OCI-LY7 (cell line): ENCODE measurements at regions not wholly inside any gene's neighbourhood (a gene's known extent, or its start where the extent isn't known, plus 50 kb on each side); places are given as distances from the start of the nearest gene placed in this dataset.

Experiments used
- BruUV-seq: library from RNA; stranded (reverse); fragments of 400-500 nt; replicated peaks from 2 replicates; lab custom pipeline; 2021; lab: Mats Ljungman, UMichigan
- CTCF ChIA-PET: fragments of 300-600 bp; sonication (Branson Sonifier 250); formaldehyde crosslinking; loops from one replicate; lab custom pipeline; 2022; ENCODE audit warnings: antibody characterized with exemption; ENCODE audit not compliant: unreplicated experiment; lab: Charles Lee
- POLR2A ChIA-PET: fragments of 300-600 bp; sonication (Branson Sonifier 250); formaldehyde crosslinking; loops from one replicate; lab custom pipeline; 2022; ENCODE audit warnings: antibody characterized with exemption; lab: Charles Lee
- DNase-seq: peaks from one replicate; pipeline ENCODE4 v3.0.0-alpha.2; 2015; ENCODE audit warnings: low spot score
- H2AFZ ChIP-seq: fragments of 200-600 bp; sonication (generic), shearing (Covaris generic); 2 replicates; pipeline ENCODE4 v1.6.1; 2014; ENCODE audit warnings: mild to moderate bottlenecking, antibody characterized with exemption, low read length, moderate library complexity
- H3K27ac ChIP-seq: fragments of 200-600 bp; sonication (generic); 2 replicates; pipeline ENCODE4 v1.5.1; 2014; ENCODE audit warnings: mixed run types, low read depth, mild to moderate bottlenecking, moderate library complexity, low read length, inconsistent platforms; ENCODE audit not compliant: poor library complexity, severe bottlenecking
- H3K36me3 ChIP-seq: fragments of 200-600 bp; sonication (generic); 2 replicates; pipeline ENCODE4 v1.6.1; 2014; ENCODE audit warnings: mild to moderate bottlenecking, antibody characterized with exemption, low read length, moderate library complexity, mixed read lengths; ENCODE audit not compliant: insufficient read depth
- H3K4me1 ChIP-seq: fragments of 200-600 bp; sonication (generic); 2 replicates; pipeline ENCODE4 v1.5.1; 2014; ENCODE audit warnings: mild to moderate bottlenecking, low read length; ENCODE audit not compliant: insufficient read depth, poor library complexity, severe bottlenecking
- H3K4me2 ChIP-seq: fragments of 200-600 bp; sonication (generic); 2 replicates; pipeline ENCODE4 v1.6.1; 2014; ENCODE audit warnings: mild to moderate bottlenecking, low read length
- H3K4me3 ChIP-seq: fragments of 200-600 bp; sonication (generic); 2 replicates; pipeline ENCODE4 v1.5.1; 2014; ENCODE audit warnings: mild to moderate bottlenecking, low read depth, low read length; ENCODE audit not compliant: poor library complexity, severe bottlenecking
- H3K79me2 ChIP-seq: fragments of 200-600 bp; sonication (generic); 2 replicates; pipeline ENCODE4 v1.6.1; 2016; ENCODE audit warnings: low read depth, mild to moderate bottlenecking, low read length, moderate library complexity, mixed read lengths; ENCODE audit not compliant: insufficient read depth
- H3K9me2 ChIP-seq: fragments of 200-600 bp; sonication (generic); 2 replicates; pipeline ENCODE4 v1.6.1; 2016; ENCODE audit warnings: mild to moderate bottlenecking, low read length, mixed read lengths; ENCODE audit not compliant: insufficient read depth
- H3K9me3 ChIP-seq: fragments of 200-600 bp; sonication (generic); 2 replicates; pipeline ENCODE4 v1.6.1; 2014; ENCODE audit warnings: mild to moderate bottlenecking, mixed run types, low read length, mixed read lengths
- H4K20me1 ChIP-seq: fragments of 200-600 bp; sonication (generic); 2 replicates; pipeline ENCODE4 v1.6.1; 2014; ENCODE audit warnings: mild to moderate bottlenecking, antibody characterized with exemption, low read length, moderate library complexity, mixed read lengths; ENCODE audit not compliant: insufficient read depth
- CTCF ChIP-seq: fragments of 200-600 bp; sonication (generic); conservative IDR thresholded peaks from 2 replicates; pipeline ENCODE4 v1.5.1; 2014; ENCODE audit warnings: mild to moderate bottlenecking, antibody characterized with exemption, low read length, moderate library complexity, mixed read lengths
- EZH2phosphoT487 ChIP-seq: fragments of 200-600 bp; sonication (generic); IDR thresholded peaks from 2 replicates; pipeline ENCODE4 v1.6.1; 2018; ENCODE audit warnings: low read depth, borderline replicate concordance, mild to moderate bottlenecking, mixed run types, antibody characterized with exemption, low read length, moderate library complexity, mixed read lengths
- intact Hi-C: fragments of 100-400 bp; cut with micrococcal nuclease; formaldehyde crosslinking; loops from one replicate; pipeline ENCODE4 v1.10.0; 2022; ENCODE audit not compliant: unreplicated experiment

- no peak for TF ChIP-seq CTCF
- no peak for TF ChIP-seq EZH2phosphoT487
- Histone ChIP-seq H3K79me2 (no peaks in the 10 kb centered on the region), H3K9me2 (no peaks in the 10 kb centered on the region), H3K36me3 (no peaks in the 10 kb centered on the region), H2AFZ (no peak overlapping the region), H4K20me1 (no peaks in the 10 kb centered on the region), H3K27ac (no peak overlapping the region), H3K9me3 (no peaks in the 10 kb centered on the region), H3K4me3 (no peak overlapping the region), H3K4me1 (no peaks in the 10 kb centered on the region), H3K4me2 (no peak overlapping the region)
- ChIA-PET POLR2A (no interaction called here), CTCF (no interaction called here)
- no TSS peak for BruUV-seq
- no peak for DNase-seq
- intact Hi-C loops: no loop called here
Measured at GRCh38 chr18:4986066-4986465, 211.0 kb downstream of the AKAIN1 start.

- H3K4me2 ChIP-seq: no peak overlapping the region
- no peaks in the 10 kb centered on the region for H3K79me2 ChIP-seq
- no peak overlapping the region for H3K27ac ChIP-seq
- no peak for DNase-seq
- no peak for TF ChIP-seq CTCF
- no peak for TF ChIP-seq EZH2phosphoT487
- ChIA-PET CTCF (no interaction called here), POLR2A (no interaction called here)
- H3K9me2 ChIP-seq: no peaks in the 10 kb centered on the region
- H3K9me3 ChIP-seq: no peaks in the 10 kb centered on the region
- H3K36me3 ChIP-seq: no peaks in the 10 kb centered on the region
- intact Hi-C loops: no loop called here
- H3K4me3 ChIP-seq: no peak overlapping the region
- BruUV-seq: no TSS peak
- H4K20me1 ChIP-seq: no peaks in the 10 kb centered on the region
- H3K4me1 ChIP-seq: no peaks in the 10 kb centered on the region
- H2AFZ ChIP-seq: no peak overlapping the region
Measured at GRCh38 chr18:4961121-4961909, 235.7 kb downstream of the AKAIN1 start.

GRCh38 chr18:4960578-4960977 is 236.5 kb downstream of the AKAIN1 start:
- H3K36me3 ChIP-seq: no peaks in the 10 kb centered on the region
- no peak overlapping the region for H3K27ac ChIP-seq
- DNase-seq: no peak
- ChIA-PET POLR2A (no interaction called here), CTCF (no interaction called here)
- H4K20me1 ChIP-seq: no peaks in the 10 kb centered on the region
- H3K4me3 ChIP-seq: no peak overlapping the region
- no peak overlapping the region for H3K4me2 ChIP-seq
- H2AFZ ChIP-seq: no peak overlapping the region
- intact Hi-C loops: no loop called here
- no peaks in the 10 kb centered on the region for H3K9me2 ChIP-seq
- no peaks in the 10 kb centered on the region for H3K79me2 ChIP-seq
- TF ChIP-seq CTCF (no peak), EZH2phosphoT487 (no peak)
- no TSS peak for BruUV-seq
- no peaks in the 10 kb centered on the region for H3K4me1 ChIP-seq
- no peaks in the 10 kb centered on the region for H3K9me3 ChIP-seq
